ENCODE measurements at regions not wholly inside any gene's neighbourhood (a gene's known extent, or its start where the extent isn't known, plus 50 kb on each side); places are given as distances from the start of the nearest gene placed in this dataset.

DNA sequence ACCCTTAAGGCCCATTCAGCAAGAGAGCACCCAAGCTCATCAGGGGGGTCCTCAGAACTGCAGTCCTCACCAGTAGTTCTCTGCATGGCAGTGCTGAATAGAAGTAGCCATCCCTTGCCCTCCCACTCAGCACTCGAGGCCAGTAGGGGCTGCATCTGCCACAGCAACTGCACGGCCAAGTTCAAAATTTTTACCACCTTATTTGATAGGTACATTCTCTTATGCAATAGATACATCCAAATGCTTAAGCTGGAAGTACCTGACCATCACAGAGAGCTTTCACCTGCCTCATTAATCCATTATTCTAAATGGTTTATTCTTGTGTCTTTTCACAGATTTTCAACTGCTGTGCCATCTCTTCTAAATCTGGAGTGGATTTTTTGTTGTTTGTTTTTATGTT lies 1307.4 kb downstream of the SLITRK5 start:
- TF ChIP-seq POLR2A (IDR thresholded peaks at IDR 0.05; ENCODE audit: low read length): no peak
- TF ChIP-seq GATA1 (IDR thresholded peaks at IDR 0.05; ENCODE audit: low read depth, low read length): no peak

Data from erythroblast (primary cell).